HEK293 (cell line): ENCODE measurements at regions not wholly inside any gene's neighbourhood (a gene's known extent, or its start where the extent isn't known, plus 50 kb on each side); places are given as distances from the start of the nearest gene placed in this dataset.

Experiments used
- CTCF ChIA-PET: fragments of 350-600 bp; formaldehyde crosslinking; extraction: SDS; loops from one replicate; lab custom pipeline; 2021; ENCODE audit warnings: antibody characterized with exemption; lab: Yijun Ruan, JAX
- POLR2A ChIA-PET: fragments of 300-600 bp; formaldehyde crosslinking; extraction: SDS; loops from one replicate; lab custom pipeline; 2020; ENCODE audit warnings: antibody characterized with exemption, inconsistent platforms; lab: Yijun Ruan, JAX
- H3K27ac ChIP-seq: fragments of 200-500 bp; sonication (Bioruptor generic); 2 replicates; pipeline ENCODE4 v1.5.1; 2014; ENCODE audit warnings: low read depth, low read length, control low read depth, inconsistent platforms; ENCODE audit errors: extremely low read depth
- H3K36me3 ChIP-seq, 2 experiments: fragments of 200-500 bp in 1 of 2; sonication (Bioruptor generic) in 1 of 2; 1 replicate in 1 of 2; 2 replicates in 1 of 2; pipeline ENCODE4 v1.5.1; 2014 to 2017; ENCODE audit warnings: inconsistent platforms in 2 of 2, low read length in 2 of 2; ENCODE audit not compliant: control insufficient read depth in 2 of 2, insufficient read depth in 1 of 2
- H3K4me1 ChIP-seq: fragments of 200-500 bp; sonication (Bioruptor generic); 2 replicates; pipeline ENCODE4 v1.5.1; 2014; ENCODE audit warnings: mild to moderate bottlenecking, low read length, inconsistent platforms; ENCODE audit not compliant: control insufficient read depth, insufficient read depth
- H3K4me3 ChIP-seq: 2 replicates; pipeline ENCODE4 v1.5.1; 2011; ENCODE audit warnings: low read depth, mild to moderate bottlenecking, control low read depth, low read length, moderate library complexity
- H3K9me3 ChIP-seq: fragments of 200-500 bp; sonication (Bioruptor generic); 2 replicates; pipeline ENCODE4 v1.5.1; 2014; ENCODE audit warnings: low read depth, low read length, inconsistent platforms; ENCODE audit not compliant: control insufficient read depth, insufficient read depth
- GLI2 ChIP-seq: fragments of 450-650 bp; formaldehyde crosslinking; IDR thresholded peaks from 2 replicates; pipeline ENCODE4; 2017; ENCODE audit warnings: missing biosample characterization, missing genetic modification characterization, low read depth, borderline replicate concordance
- GLI4 ChIP-seq: fragments of 450-650 bp; formaldehyde crosslinking; IDR thresholded peaks from 2 replicates; pipeline ENCODE4 v1.5.1; 2016; ENCODE audit warnings: missing biosample characterization, missing genetic modification characterization
- ZBTB17 ChIP-seq: fragments of 450-650 bp; formaldehyde crosslinking; IDR thresholded peaks from 2 replicates; pipeline ENCODE4 v1.5.1; 2016; ENCODE audit warnings: missing biosample characterization, missing genetic modification characterization
- ZNF174 ChIP-seq: fragments of 450-650 bp; formaldehyde crosslinking; IDR thresholded peaks from 2 replicates; pipeline ENCODE4 v1.5.0; 2017; ENCODE audit warnings: missing biosample characterization, mild to moderate bottlenecking, missing genetic modification characterization
- ZNF266 ChIP-seq: fragments of 450-650 bp; formaldehyde crosslinking; IDR thresholded peaks from 2 replicates; pipeline ENCODE4 v1.5.1; 2016; ENCODE audit warnings: missing biosample characterization, missing genetic modification characterization, low read depth
- ZNF48 ChIP-seq: fragments of 450-650 bp; formaldehyde crosslinking; IDR thresholded peaks from 2 replicates; pipeline ENCODE4 v1.5.1; 2016; ENCODE audit warnings: missing biosample characterization, missing genetic modification characterization
- ZNF624 ChIP-seq: fragments of 450-650 bp; formaldehyde crosslinking; IDR thresholded peaks from 2 replicates; pipeline ENCODE4 v1.5.1; 2017; ENCODE audit warnings: missing biosample characterization, missing genetic modification characterization
- ZNF629 ChIP-seq: fragments of 450-650 bp; formaldehyde crosslinking; IDR thresholded peaks from 2 replicates; pipeline ENCODE4 v1.5.1; 2017; ENCODE audit warnings: missing biosample characterization, missing genetic modification characterization
- ZNF701 ChIP-seq: fragments of 450-650 bp; formaldehyde crosslinking; IDR thresholded peaks from 2 replicates; pipeline ENCODE4 v1.5.1; 2016; ENCODE audit warnings: missing biosample characterization, missing genetic modification characterization
- TF ChIP-seq, protein P1 (sequence below): fragments of 450-650 bp; formaldehyde crosslinking; IDR thresholded peaks from 2 replicates; pipeline ENCODE4 v1.5.1; 2016; ENCODE audit warnings: missing biosample characterization, missing genetic modification characterization
- TF ChIP-seq, protein P2 (sequence below): fragments of 450-650 bp; IDR thresholded peaks from 2 replicates; pipeline ENCODE4 v1.5.1; 2018; ENCODE audit warnings: missing biosample characterization, mild to moderate bottlenecking, missing genetic modification characterization
- TF ChIP-seq, protein P3 (sequence below): fragments of 450-650 bp; formaldehyde crosslinking; IDR thresholded peaks from 2 replicates; pipeline ENCODE4 v1.5.0; 2017; ENCODE audit warnings: missing biosample characterization, missing genetic modification characterization, borderline replicate concordance

DNA sequence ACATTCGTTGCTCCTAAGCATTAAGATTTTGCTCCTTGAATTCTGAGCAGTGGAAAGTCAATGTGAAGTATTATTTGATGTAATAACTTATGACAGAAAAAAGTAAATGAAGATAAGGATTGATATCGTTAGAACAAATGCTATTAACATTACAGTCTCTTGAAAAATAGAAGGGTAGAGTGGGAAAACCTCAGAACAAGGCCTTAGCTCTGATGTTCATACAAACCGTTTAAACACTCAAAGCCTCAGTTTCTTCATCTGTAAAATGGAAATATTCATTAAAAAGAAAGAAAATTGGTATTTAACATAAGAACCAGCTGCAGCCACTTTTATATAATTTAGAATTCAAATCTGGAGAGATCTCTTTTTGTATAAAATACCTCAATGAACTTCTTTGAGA, 250.4 kb upstream of the NCKAP5 start:
- ChIA-PET CTCF (interaction anchor here (0.7 to 2.1 kb wide), 3 partner anchors 13 to 1106 kb away, joined by 3 to 9 read pairs (median 4); no protein-coding TSS in a partner anchor), POLR2A (no interaction called here)
- TF ChIP-seq ZBTB17 (no peak), ZNF48 (tag by site-specific recombination) (no peak), ZNF624 (tag by site-specific recombination) (no peak)
- H3K9me3 ChIP-seq: no peaks in the 10 kb centered on the region
- no peak overlapping the region for H3K27ac ChIP-seq
- peaks cover 7% of the 10 kb centered on the region for H3K4me1 ChIP-seq
- H3K36me3 ChIP-seq: no peaks in the 10 kb centered on the region
- no peak overlapping the region for H3K4me3 ChIP-seq

DNA sequence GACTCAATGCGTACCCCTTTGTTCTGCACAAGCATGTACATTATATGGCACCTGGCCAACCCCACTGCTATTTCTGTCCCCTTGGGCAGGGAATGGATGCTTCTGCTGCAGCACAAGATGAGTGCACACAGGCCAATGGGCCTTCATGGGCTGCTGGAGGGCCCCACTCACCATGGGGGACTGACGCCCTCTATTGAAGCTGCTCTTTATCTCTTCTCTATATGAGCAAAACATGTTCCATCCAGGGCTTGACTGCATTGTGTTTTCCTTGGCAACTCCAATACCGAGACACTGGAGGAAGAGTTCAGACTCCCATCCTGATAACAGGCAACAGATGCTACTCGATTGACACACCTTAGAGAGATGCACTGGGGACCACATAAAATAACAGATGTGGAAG, 251.6 kb upstream of the NCKAP5 start:
- Histone ChIP-seq H3K4me3 (no peak overlapping the region), H3K4me1 (peaks cover 7% of the 10 kb centered on the region), H3K9me3 (no peaks in the 10 kb centered on the region), H3K36me3 (no peaks in the 10 kb centered on the region), H3K27ac (no peak overlapping the region)
- ChIA-PET POLR2A (no interaction called here), CTCF (interaction anchor here (0.6 to 2.1 kb wide), 3 partner anchors 25 to 537 kb away, joined by 3 to 9 read pairs (median 3); no protein-coding TSS in a partner anchor)
- no peak for TF ChIP-seq GLI4
- TF ChIP-seq, protein P1, sequence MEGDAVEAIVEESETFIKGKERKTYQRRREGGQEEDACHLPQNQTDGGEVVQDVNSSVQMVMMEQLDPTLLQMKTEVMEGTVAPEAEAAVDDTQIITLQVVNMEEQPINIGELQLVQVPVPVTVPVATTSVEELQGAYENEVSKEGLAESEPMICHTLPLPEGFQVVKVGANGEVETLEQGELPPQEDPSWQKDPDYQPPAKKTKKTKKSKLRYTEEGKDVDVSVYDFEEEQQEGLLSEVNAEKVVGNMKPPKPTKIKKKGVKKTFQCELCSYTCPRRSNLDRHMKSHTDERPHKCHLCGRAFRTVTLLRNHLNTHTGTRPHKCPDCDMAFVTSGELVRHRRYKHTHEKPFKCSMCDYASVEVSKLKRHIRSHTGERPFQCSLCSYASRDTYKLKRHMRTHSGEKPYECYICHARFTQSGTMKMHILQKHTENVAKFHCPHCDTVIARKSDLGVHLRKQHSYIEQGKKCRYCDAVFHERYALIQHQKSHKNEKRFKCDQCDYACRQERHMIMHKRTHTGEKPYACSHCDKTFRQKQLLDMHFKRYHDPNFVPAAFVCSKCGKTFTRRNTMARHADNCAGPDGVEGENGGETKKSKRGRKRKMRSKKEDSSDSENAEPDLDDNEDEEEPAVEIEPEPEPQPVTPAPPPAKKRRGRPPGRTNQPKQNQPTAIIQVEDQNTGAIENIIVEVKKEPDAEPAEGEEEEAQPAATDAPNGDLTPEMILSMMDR (tag by site-specific recombination): peak; percentile 36; the same call in 1 of the 2 replicates

DNA sequence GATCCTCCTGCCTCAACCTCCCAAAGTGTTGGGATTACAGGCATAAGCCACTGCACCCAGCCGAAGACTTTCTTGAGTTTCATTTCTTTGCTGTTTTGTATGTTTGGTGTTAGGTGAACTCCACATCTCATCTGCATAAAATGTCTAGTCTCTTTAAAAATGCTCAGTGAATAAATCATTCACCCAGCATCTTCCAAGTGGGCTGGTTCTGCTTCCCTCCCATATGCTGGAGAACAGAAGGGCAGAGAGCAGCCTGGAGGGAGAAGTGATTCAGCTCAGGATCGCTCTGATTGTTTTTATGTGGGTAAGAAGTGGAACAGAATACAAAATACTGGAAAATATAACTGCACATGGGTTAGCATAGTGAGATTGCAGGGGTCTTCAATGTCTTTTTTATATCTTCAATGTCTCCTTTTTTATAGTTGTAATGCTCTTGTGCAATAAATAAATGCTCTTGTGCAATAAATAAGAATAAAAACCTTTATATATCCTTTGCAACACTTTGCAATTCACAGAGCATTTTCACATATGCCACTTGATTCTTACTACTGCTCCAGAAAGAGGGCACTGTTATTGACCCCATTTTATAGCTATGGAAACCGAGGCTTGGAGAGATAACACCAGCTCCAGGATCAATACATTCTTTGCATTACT, 253.0 kb upstream of the NCKAP5 start:
- Histone ChIP-seq H3K4me3 (no peak overlapping the region), H3K9me3 (no peaks in the 10 kb centered on the region), H3K4me1 (peaks cover 7% of the 10 kb centered on the region), H3K36me3 (no peaks in the 10 kb centered on the region), H3K27ac (no peak overlapping the region)
- TF ChIP-seq GLI2 (tag by site-specific recombination) (no peak), ZNF629 (tag by site-specific recombination) (no peak), ZNF174 (no peak), ZNF701 (no peak), ZNF266 (tag by site-specific recombination) (no peak)
- TF ChIP-seq, protein P2, sequence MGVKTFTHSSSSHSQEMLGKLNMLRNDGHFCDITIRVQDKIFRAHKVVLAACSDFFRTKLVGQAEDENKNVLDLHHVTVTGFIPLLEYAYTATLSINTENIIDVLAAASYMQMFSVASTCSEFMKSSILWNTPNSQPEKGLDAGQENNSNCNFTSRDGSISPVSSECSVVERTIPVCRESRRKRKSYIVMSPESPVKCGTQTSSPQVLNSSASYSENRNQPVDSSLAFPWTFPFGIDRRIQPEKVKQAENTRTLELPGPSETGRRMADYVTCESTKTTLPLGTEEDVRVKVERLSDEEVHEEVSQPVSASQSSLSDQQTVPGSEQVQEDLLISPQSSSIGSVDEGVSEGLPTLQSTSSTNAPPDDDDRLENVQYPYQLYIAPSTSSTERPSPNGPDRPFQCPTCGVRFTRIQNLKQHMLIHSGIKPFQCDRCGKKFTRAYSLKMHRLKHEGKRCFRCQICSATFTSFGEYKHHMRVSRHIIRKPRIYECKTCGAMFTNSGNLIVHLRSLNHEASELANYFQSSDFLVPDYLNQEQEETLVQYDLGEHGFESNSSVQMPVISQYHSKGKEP: no peak
- TF ChIP-seq, protein P3, sequence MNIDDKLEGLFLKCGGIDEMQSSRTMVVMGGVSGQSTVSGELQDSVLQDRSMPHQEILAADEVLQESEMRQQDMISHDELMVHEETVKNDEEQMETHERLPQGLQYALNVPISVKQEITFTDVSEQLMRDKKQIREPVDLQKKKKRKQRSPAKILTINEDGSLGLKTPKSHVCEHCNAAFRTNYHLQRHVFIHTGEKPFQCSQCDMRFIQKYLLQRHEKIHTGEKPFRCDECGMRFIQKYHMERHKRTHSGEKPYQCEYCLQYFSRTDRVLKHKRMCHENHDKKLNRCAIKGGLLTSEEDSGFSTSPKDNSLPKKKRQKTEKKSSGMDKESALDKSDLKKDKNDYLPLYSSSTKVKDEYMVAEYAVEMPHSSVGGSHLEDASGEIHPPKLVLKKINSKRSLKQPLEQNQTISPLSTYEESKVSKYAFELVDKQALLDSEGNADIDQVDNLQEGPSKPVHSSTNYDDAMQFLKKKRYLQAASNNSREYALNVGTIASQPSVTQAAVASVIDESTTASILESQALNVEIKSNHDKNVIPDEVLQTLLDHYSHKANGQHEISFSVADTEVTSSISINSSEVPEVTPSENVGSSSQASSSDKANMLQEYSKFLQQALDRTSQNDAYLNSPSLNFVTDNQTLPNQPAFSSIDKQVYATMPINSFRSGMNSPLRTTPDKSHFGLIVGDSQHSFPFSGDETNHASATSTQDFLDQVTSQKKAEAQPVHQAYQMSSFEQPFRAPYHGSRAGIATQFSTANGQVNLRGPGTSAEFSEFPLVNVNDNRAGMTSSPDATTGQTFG (tag by site-specific recombination): no peak
- ChIA-PET CTCF (interaction anchor here (0.6 kb wide), 1 partner anchor 96 kb away, joined by 3 read pairs; no protein-coding TSS in a partner anchor), POLR2A (no interaction called here)
